Activated naive CD8-positive, alpha-beta T cell treated with anti-CD3 and anti-CD28 coated beads, Interleukin-2, amount 10 ng/mL, durations not matched to agents 7 days and 5 days (primary cell): ENCODE measurements at regions not wholly inside any gene's neighbourhood (a gene's known extent, or its start where the extent isn't known, plus 50 kb on each side); places are given as distances from the start of the nearest gene placed in this dataset.

ENCODE experiments used
- ATAC-seq: fragments of 150-1000 bp; cut with Tn5 transposase; one replicate; pipeline ENCODE4 v1.10.0; 2021; ENCODE audit warnings: low read depth, moderate library complexity
- POLR2A ChIA-PET: fragments of 350-600 bp; sonication (Branson Sonifier 250); formaldehyde crosslinking; loops from one replicate; lab custom pipeline; 2021; ENCODE audit warnings: antibody characterized with exemption; lab: Charles Lee
- DNase-seq: peaks from one replicate; pipeline ENCODE4 v3.0.0; 2021
- H3K27ac Mint-ChIP-seq: one replicate; pipeline ENCODE4 v1.8.0; 2022; ENCODE audit warnings: mild to moderate bottlenecking, mixed read lengths
- H3K27me3 Mint-ChIP-seq: one replicate; pipeline ENCODE4 v1.8.0; 2022; ENCODE audit warnings: mild to moderate bottlenecking, moderate library complexity, mixed read lengths
- H3K36me3 Mint-ChIP-seq: one replicate; pipeline ENCODE4 v1.8.0; 2021; ENCODE audit warnings: mild to moderate bottlenecking, mixed read lengths
- H3K4me1 Mint-ChIP-seq: one replicate; pipeline ENCODE4 v1.8.0; 2021; ENCODE audit warnings: mixed read lengths
- H3K4me3 Mint-ChIP-seq: one replicate; pipeline ENCODE4 v1.8.0; 2022; ENCODE audit warnings: mild to moderate bottlenecking, moderate library complexity, mixed read lengths
- H3K9me3 Mint-ChIP-seq: one replicate; pipeline ENCODE4 v1.8.0; 2021; ENCODE audit warnings: mixed read lengths

DNA sequence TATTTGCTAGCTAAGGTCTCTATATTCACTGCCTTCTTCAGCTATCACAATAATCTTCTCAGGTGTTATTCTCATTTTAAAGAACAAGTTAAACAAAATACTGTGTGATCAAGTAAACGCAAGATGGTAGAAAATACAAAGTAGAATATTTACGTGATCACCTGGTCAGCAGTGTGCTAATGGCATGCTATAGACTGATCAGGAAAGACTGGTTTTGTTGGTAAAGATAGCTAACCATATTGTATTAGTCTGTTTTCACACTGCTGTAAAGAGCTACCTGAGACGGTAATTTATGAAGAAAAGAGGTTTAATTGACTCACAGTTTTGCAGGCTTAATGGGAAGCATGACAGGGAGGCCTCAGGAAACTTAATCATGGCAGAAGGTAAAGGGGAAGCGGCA, 50.4 kb downstream of the ZBTB38 start:
- Mint-ChIP-seq H3K4me3 (no peak overlapping the region), H3K9me3 (peaks cover 7% of the 10 kb centered on the region), H3K27me3 (no peaks in the 10 kb centered on the region), H3K4me1 (peaks cover 17% of the 10 kb centered on the region), H3K36me3 (peaks cover 44% of the 10 kb centered on the region), H3K27ac (no peak overlapping the region)
- ATAC-seq (no peak), DNase-seq (no peak)
- POLR2A ChIA-PET: no interaction called here

DNA sequence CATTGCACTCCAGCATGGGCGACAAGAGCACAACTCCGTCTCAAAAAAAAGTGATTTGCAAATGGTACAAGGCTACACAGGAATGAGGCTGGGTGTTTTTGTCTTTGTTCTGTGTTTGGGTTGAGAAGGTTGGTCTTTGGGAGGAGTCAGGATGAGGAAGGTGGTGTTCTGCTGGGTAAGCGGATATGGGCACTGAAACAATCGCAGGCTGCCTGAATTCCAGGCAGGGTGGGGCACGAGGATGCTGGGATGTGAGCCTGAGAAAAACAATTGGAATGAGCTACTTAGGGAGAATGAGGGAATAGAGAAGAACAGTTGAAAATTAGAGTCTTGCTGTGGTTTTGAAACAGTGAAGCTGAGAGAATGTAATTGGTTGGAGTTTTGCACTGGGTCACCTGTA, 51.6 kb downstream of the ZBTB38 start:
- ATAC-seq (no peak), DNase-seq (no peak)
- Mint-ChIP-seq H3K4me3 (no peak overlapping the region), H3K9me3 (peaks cover 7% of the 10 kb centered on the region), H3K36me3 (peaks cover 37% of the 10 kb centered on the region), H3K27me3 (no peaks in the 10 kb centered on the region), H3K4me1 (peaks cover 6% of the 10 kb centered on the region), H3K27ac (no peak overlapping the region)
- POLR2A ChIA-PET: interaction anchor here (0.6 to 1.1 kb wide), 2 partner anchors 32 to 108 kb away, joined by 4 to 5 read pairs; no protein-coding TSS in a partner anchor

DNA sequence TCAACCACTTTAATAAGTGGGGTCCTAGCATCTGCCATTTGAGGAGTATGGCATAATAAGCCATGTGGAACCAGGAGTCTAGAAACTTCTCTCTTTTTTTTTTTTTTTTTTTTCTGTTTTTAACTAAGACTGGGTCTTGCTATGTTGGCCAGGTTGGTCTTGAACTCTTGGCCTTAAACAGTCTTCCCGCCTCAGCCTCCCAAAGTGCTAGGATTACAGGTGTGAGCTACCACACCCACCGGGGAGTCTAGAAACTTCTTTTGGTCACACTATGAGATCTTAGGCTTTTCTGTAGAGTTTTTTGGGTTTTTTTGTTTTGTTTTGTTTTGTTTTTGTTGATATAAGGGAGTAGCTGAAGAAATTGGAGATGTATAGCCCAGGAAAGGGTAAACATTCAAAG, 52.9 kb downstream of the ZBTB38 start:
- no peak for ATAC-seq
- POLR2A ChIA-PET: no interaction called here
- Mint-ChIP-seq H3K9me3 (peaks cover 7% of the 10 kb centered on the region), H3K27me3 (no peaks in the 10 kb centered on the region), H3K4me1 (peaks cover 8% of the 10 kb centered on the region), H3K4me3 (no peak overlapping the region), H3K27ac (no peak overlapping the region), H3K36me3 (peaks cover 31% of the 10 kb centered on the region)
- DNase-seq: no peak

DNA sequence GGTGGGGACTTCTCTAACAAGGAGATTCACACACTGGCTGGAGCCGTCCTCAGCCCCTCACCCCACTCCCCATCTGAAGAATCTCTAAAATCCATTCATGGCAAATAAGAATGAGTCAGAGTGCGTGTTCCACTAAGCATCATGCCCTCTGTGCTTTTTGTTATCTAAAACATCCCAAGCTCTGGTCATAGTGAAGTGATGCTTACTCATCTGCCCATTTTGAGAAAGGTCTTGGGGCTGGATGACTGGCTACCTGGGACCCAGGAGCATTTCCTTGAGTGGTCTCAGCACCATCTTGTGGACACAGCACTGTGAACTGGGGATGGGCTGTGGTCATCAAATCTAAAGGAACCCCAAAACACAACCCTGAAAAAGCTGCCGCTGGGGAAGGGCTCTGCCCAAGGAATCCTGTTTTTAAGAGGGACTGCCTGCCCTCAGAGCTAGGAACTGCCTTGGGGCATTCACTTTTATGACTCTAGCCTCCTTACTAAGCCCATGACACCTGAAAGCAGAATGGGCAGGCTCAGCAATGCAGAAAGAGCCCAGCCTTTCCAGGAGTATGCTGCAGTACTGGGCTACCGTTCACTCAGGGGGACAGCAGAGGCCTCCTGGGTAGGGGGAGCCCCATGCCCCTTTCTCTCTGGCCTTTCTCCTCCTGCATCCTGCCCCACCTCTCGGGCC, 53.5 kb downstream of the ZBTB38 start:
- Mint-ChIP-seq H3K4me3 (no peak overlapping the region), H3K27ac (no peak overlapping the region), H3K36me3 (peaks cover 25% of the 10 kb centered on the region), H3K27me3 (no peaks in the 10 kb centered on the region), H3K4me1 (peaks cover 10% of the 10 kb centered on the region), H3K9me3 (peaks cover 7% of the 10 kb centered on the region)
- ATAC-seq (no peak), DNase-seq (no peak)
- POLR2A ChIA-PET: no interaction called here

DNA sequence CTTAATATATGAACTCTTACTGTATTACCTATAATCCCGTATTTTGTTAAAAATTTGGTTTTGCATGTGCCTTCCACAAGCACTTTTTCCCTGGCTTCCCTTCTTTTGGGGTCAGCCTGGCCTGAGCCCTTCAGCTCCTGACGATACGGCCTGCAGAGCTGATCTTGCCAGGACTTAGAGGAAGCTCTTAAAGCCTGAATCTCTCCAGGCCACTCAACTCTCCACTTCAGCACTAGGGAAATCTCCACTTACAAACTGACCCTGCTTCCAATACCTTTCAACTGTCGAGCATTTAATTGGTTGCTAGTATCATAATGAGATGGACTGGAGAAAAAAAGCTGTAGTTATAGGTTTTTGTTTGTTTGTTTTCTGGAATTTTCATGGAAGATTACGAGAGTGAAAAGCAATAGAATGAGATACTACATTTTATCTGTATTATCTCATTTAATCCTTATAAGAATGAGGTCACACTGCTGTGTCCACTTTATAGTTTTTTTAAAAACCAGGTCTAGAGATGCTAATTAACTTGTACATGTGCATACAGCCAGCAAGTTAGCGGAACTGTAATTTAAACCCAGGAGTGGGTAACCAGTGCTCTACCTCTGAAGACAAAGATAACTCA, 54.8 kb downstream of the ZBTB38 start:
- Mint-ChIP-seq H3K4me1 (peaks cover 10% of the 10 kb centered on the region), H3K4me3 (no peak overlapping the region), H3K27ac (no peak overlapping the region), H3K9me3 (peaks cover 7% of the 10 kb centered on the region), H3K36me3 (peaks cover 19% of the 10 kb centered on the region), H3K27me3 (no peaks in the 10 kb centered on the region)
- POLR2A ChIA-PET: interaction anchor here (0.6 kb wide), 1 partner anchor 185 kb away, joined by 3 read pairs; no protein-coding TSS in a partner anchor
- ATAC-seq (no peak), DNase-seq (no peak)

DNA sequence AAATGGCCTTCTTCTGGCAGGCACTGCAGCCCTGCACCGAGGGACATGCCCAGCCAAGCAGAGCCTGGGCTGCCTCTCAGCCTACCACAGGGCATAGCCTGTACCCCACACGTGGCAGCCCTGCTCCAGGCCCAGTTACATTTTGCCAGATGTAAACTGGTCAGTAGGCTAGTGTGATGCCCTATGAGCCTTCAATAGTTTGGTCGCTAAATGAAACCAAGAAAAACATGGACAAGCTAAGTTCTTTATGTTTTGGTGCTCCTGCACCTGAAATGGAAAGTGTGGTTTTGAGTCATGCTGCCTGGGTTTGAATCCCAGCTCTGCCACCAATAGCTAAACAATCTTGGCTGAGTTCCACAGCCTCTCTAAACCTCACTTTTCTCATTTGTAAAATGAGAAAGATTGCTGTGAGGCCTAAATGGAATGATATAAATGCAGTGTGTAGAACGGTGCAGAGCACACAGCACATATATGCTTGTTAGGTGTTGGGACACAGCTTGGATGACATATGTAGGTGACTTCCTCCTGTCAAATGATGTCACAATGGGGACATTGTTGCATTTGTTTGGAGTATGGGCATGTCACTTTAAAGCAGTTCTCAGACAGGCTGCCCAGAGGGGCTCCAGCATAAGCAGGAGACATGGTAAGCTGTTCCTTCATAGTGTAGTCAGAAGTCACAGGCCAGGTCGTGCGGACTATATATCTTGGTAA, 57.4 kb downstream of the ZBTB38 start:
- H3K9me3 Mint-ChIP-seq: no peaks in the 10 kb centered on the region
- H3K36me3 Mint-ChIP-seq: peaks cover 4% of the 10 kb centered on the region
- H3K4me3 Mint-ChIP-seq: no peak overlapping the region
- no peak for DNase-seq
- POLR2A ChIA-PET: no interaction called here
- no peaks in the 10 kb centered on the region for H3K27me3 Mint-ChIP-seq
- H3K4me1 Mint-ChIP-seq: peaks cover 8% of the 10 kb centered on the region
- no peak overlapping the region for H3K27ac Mint-ChIP-seq
- peak; percentile 18 for ATAC-seq

DNA sequence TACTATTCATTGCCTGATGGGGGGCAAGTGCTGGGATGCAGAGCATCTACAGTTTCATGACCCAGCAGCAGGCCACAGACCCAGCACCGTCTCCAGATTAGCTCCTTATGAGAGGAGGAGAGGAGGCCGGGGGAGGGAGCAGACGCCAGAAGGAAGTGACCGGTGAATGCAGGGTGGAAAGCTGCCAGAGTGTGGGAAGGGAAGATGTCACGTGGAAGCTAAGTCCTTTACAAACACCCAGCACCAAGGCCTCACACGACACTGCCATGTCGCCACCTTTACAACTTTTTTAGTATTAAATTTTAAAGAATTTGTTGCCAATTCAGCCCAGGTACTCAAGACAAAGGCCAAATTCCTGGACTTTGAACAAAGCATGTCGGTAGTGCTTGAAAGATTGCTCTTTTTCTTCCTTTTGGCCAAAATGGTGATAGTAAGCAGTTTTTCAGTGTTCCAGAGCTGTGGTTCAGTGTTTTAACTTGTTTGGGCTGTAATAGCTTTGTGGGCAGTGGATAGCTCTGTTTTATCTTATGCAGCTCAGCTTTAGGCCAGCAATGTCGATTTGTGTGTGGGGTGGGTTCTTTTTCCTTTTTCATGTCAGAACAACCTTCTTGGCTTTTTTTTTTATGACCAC, 58.2 kb downstream of the ZBTB38 start:
- no peak for ATAC-seq
- H3K4me1 Mint-ChIP-seq: peaks cover 8% of the 10 kb centered on the region
- no peak for DNase-seq
- POLR2A ChIA-PET: interaction anchor here (0.7 kb wide), 1 partner anchor 35 kb away, joined by 3 read pairs; no protein-coding TSS in a partner anchor
- no peak overlapping the region for H3K4me3 Mint-ChIP-seq
- H3K27me3 Mint-ChIP-seq: no peaks in the 10 kb centered on the region
- H3K27ac Mint-ChIP-seq: no peak overlapping the region
- H3K36me3 Mint-ChIP-seq: peaks cover 4% of the 10 kb centered on the region
- H3K9me3 Mint-ChIP-seq: no peaks in the 10 kb centered on the region

DNA sequence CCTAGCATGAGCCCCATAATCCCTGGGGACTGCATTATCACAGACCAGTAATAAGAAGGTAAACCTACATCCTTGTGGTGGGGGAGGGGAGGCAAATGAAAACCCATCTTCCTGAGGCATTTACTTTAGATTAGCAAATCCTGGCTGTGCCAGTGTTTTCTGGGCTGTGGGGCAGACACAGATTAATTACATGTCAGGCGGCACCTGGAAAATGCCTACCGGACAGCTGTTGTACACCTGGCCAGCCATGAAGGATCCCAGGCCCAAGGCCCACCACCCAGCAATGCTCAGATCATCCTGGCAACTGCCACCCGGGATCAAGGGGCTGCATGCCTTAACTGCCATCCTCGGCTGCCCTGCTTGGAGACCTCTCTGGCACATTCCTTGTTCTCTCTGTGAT, 59.1 kb upstream of the RASA2 start:
- Mint-ChIP-seq H3K4me1 (peaks cover 8% of the 10 kb centered on the region), H3K36me3 (peaks cover 7% of the 10 kb centered on the region), H3K4me3 (no peak overlapping the region), H3K27ac (no peak overlapping the region), H3K9me3 (no peaks in the 10 kb centered on the region), H3K27me3 (no peaks in the 10 kb centered on the region)
- POLR2A ChIA-PET: no interaction called here
- DNase-seq (no peak), ATAC-seq (no peak)

DNA sequence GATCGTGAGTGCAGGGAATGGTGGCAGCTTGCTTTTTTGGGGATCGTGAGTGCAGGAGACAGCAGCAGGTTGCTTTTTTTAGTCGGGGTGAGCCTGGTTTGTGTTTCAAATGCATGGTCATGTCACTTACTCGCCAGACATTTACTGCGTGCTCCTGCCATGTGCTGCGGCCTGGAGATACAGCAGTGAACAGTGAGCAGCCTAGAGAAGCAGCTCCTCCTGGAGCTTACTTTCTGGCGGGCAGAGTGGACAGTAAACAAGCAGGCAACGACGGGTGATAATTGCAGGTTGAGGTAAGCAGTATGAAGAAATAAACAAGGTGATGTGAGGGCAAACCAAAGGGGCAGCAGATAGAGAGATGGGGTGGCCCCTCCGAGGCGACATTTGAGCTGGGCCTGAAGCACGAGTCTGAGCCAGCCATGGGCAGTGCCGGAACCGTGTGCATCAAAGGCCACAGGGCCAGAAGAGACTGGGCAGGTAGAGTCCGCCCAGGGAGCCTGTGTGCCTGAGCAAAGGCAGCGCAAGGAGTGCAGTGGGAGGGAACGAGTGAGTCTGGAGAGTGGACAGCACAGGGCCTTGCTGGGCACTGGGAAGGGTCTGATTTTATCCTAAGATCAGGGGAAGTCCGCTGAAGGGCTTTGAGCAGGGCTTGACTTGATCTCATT, 57.3 kb upstream of the RASA2 start:
- Mint-ChIP-seq H3K36me3 (peaks cover 6% of the 10 kb centered on the region), H3K27ac (no peak overlapping the region), H3K27me3 (no peaks in the 10 kb centered on the region), H3K9me3 (no peaks in the 10 kb centered on the region), H3K4me1 (peaks cover 8% of the 10 kb centered on the region), H3K4me3 (no peak overlapping the region)
- POLR2A ChIA-PET: interaction anchor here (0.6 kb wide), 1 partner anchor 68 kb away, joined by 3 read pairs; no protein-coding TSS in a partner anchor
- DNase-seq: no peak
- ATAC-seq: no peak

DNA sequence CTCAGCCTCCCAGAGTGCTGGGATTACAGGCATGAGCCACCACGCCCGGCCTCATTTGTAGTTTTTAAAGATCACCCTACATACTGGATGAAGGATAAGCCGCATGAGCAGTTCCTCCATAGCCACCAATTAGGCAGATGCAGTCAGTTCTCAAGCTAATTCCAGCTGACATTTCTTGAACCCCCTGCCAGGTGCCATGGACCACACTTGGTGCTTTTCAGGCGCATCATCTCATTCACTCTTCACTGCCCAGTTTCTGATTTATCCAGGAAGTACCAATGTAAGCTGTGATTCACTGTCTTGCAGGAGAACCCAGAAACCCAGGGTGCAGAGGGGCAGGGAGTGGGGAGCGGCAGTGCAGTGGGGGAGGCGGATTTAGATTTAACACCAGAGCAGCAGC, 56.5 kb upstream of the RASA2 start:
- H3K4me3 Mint-ChIP-seq: no peak overlapping the region

DNA sequence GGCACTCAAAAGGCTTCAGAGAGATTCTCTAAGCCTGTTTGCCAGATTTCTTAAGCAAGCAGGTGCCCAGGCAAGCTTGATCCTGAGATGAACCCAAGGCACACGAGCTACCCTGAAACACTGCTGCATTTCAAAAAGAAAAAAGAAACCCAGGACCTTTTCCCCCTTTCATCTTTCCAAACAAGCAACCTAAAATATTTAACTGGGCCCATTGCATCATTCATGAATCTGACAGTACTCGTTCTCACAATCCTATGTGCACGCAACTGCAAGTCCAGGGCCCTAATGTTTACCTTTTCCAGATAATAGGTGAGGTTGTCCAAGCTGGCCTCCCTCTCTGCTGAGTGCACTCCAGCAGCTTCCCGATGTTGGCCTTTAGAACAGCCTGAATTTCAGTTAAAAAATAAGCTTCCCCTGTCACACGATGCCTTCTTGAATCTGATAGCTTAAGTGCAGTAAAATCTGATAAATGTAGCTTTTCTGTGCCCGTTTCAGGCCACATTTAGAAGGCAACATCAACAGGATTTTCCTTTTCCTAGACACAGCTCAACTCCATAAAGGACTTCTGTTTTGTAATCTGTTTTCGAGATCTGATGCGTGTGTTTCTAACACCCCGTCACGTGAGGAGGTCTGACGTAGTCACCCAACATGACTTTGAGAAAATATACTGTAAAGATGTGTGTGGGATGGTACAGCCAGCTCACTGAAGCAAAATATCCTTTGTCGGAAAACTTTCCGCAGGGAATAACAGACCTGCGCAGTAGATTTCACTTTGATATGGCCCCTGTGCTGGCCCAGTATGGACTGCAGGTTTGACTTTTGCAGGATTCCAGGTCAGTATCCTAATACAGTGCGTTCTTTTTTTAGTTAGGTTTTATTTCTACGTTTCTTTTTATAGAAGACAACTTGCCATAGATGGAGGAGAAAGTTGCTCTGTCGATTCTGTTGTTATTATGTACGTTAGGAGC, 55.1 kb upstream of the RASA2 start:
- Mint-ChIP-seq H3K4me1 (peaks cover 2% of the 10 kb centered on the region), H3K36me3 (peaks cover 6% of the 10 kb centered on the region), H3K27ac (no peak overlapping the region), H3K27me3 (no peaks in the 10 kb centered on the region), H3K4me3 (no peak overlapping the region), H3K9me3 (no peaks in the 10 kb centered on the region)
- POLR2A ChIA-PET: interaction anchor here (0.7 to 1.0 kb wide), 2 partner anchors 20 to 49 kb away, joined by 3 to 4 read pairs; no protein-coding TSS in a partner anchor
- no peak for DNase-seq
- no peak for ATAC-seq

More for the DNA sequence above, 56.5 kb upstream of the RASA2 start:
- H3K27me3 Mint-ChIP-seq: no peaks in the 10 kb centered on the region
- DNase-seq (no peak), ATAC-seq (no peak)
- H3K27ac Mint-ChIP-seq: no peak overlapping the region
- POLR2A ChIA-PET: interaction anchor here (0.6 kb wide), 1 partner anchor 67 kb away, joined by 3 read pairs; no protein-coding TSS in a partner anchor
- H3K36me3 Mint-ChIP-seq: peaks cover 6% of the 10 kb centered on the region
- H3K4me1 Mint-ChIP-seq: peaks cover 6% of the 10 kb centered on the region
- no peaks in the 10 kb centered on the region for H3K9me3 Mint-ChIP-seq

DNA sequence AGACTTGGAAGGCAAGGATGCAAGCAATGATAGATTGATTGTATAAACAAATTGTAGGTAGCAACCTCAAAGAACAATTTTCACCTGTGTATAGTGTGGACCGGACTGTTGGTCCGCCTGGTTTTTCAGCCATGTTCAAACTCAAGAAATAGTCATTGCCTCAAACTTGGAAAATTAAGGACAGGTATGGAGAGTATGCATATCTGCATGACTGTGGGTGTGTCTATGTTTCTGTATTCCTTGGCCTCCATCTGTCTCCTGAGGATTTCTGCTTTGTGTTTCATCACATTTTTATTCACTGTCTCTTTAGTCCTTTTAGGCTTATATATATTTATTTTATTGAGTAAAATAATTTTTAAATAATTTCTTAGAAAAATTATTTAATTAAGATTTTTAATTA, 53.9 kb upstream of the RASA2 start:
- no peaks in the 10 kb centered on the region for H3K9me3 Mint-ChIP-seq
- no peak overlapping the region for H3K4me3 Mint-ChIP-seq
- H3K27ac Mint-ChIP-seq: no peak overlapping the region
- no peak for ATAC-seq
- H3K4me1 Mint-ChIP-seq: peaks cover 2% of the 10 kb centered on the region
- DNase-seq: no peak
- POLR2A ChIA-PET: no interaction called here
- H3K36me3 Mint-ChIP-seq: peaks cover 8% of the 10 kb centered on the region
- H3K27me3 Mint-ChIP-seq: no peaks in the 10 kb centered on the region
